IMR-90 (cell line): ENCODE measurements at regions not wholly inside any gene's neighbourhood (a gene's known extent, or its start where the extent isn't known, plus 50 kb on each side); places are given as distances from the start of the nearest gene placed in this dataset.

Source experiments
- ATAC-seq: fragments of 200-7000 bp; cut with Tn5 transposase; 2 replicates; pipeline ENCODE4 v1.9.1; 2020; ENCODE audit warnings: low read depth, mild to moderate bottlenecking, moderate library complexity
- BruUV-seq: library from RNA; stranded (reverse); fragments of 400-500 nt; replicated peaks from 2 replicates; lab custom pipeline; 2021; lab: Mats Ljungman, UMichigan
- CTCF ChIA-PET: fragments of 300-600 bp; formaldehyde crosslinking; extraction: SDS; loops from one replicate; lab custom pipeline; 2021; ENCODE audit warnings: antibody characterized with exemption; lab: Yijun Ruan, JAX
- POLR2A ChIA-PET: fragments of 300-600 bp; sonication (Branson Sonifier 250); formaldehyde crosslinking; loops from one replicate; lab custom pipeline; 2022; ENCODE audit warnings: antibody characterized with exemption; ENCODE audit not compliant: unreplicated experiment; lab: Charles Lee
- DNase-seq: peaks from one replicate; pipeline ENCODE4 v3.0.0; 2013
- H2AFZ ChIP-seq: replicated peaks from 2 replicates; pipeline ENCODE3; 2013; ENCODE audit warnings: low read length, mild to moderate bottlenecking; ENCODE audit not compliant: poor library complexity
- H2AK5ac ChIP-seq: 2 replicates; pipeline ENCODE4 v1.6.1; 2013; ENCODE audit warnings: low read depth, low read length, inconsistent platforms
- H2AK9ac ChIP-seq: replicated peaks from 2 replicates; pipeline ENCODE3; 2013; ENCODE audit warnings: mild to moderate bottlenecking, low read depth, low read length, moderate library complexity; ENCODE audit not compliant: poor library complexity
- H2BK120ac ChIP-seq: 2 replicates; pipeline ENCODE4 v1.6.1; 2013; ENCODE audit warnings: low read depth, low read length, inconsistent platforms
- H2BK15ac ChIP-seq: 3 replicates; pipeline ENCODE4 v1.6.1; 2013; ENCODE audit warnings: low read depth, low read length, inconsistent platforms
- H2BK20ac ChIP-seq: 2 replicates; pipeline ENCODE4 v1.6.1; 2013; ENCODE audit warnings: low read depth, mild to moderate bottlenecking, inconsistent platforms, low read length, moderate library complexity
- H2BK5ac ChIP-seq: 2 replicates; pipeline ENCODE4 v1.6.1; 2013; ENCODE audit warnings: mild to moderate bottlenecking, low read depth, low read length, inconsistent platforms; ENCODE audit not compliant: poor library complexity, severe bottlenecking
- H3K14ac ChIP-seq: replicated peaks from 2 replicates; pipeline ENCODE4 v1.6.1; 2013; ENCODE audit warnings: low read depth, low read length, inconsistent platforms
- H3K18ac ChIP-seq: 2 replicates; pipeline ENCODE4 v1.6.1; 2013; ENCODE audit warnings: low read depth, low read length, control low read depth
- H3K23ac ChIP-seq: 2 replicates; pipeline ENCODE4 v1.6.1; 2013; ENCODE audit warnings: low read depth, low read length, inconsistent platforms
- H3K27ac ChIP-seq: 2 replicates; pipeline ENCODE4 v1.5.1; 2013; ENCODE audit warnings: mild to moderate bottlenecking, control low read depth, low read length; ENCODE audit not compliant: insufficient read depth
- H3K27me3 ChIP-seq: 2 replicates; pipeline ENCODE4 v1.6.1; 2013; ENCODE audit warnings: low read length; ENCODE audit not compliant: control insufficient read depth, insufficient read depth
- H3K36me3 ChIP-seq: 2 replicates; pipeline ENCODE4 v1.6.1; 2013; ENCODE audit warnings: low read length, mixed read lengths; ENCODE audit not compliant: control insufficient read depth, insufficient read depth
- H3K4ac ChIP-seq: 2 replicates; pipeline ENCODE4 v1.6.1; 2013; ENCODE audit warnings: low read depth, low read length, inconsistent platforms
- H3K4me1 ChIP-seq: 2 replicates; pipeline ENCODE4 v1.6.1; 2013; ENCODE audit warnings: low read length, mixed read lengths; ENCODE audit not compliant: control insufficient read depth, insufficient read depth
- H3K4me2 ChIP-seq: 2 replicates; pipeline ENCODE4 v1.6.1; 2013; ENCODE audit warnings: low read depth, mild to moderate bottlenecking, control low read depth, low read length, moderate library complexity
- H3K4me3 ChIP-seq: 2 replicates; pipeline ENCODE4 v1.5.1; 2013; ENCODE audit warnings: low read depth, mild to moderate bottlenecking, control low read depth, low read length, moderate library complexity; ENCODE audit not compliant: insufficient read depth
- H3K56ac ChIP-seq: 2 replicates; pipeline ENCODE4 v1.6.1; 2013; ENCODE audit warnings: low read length, inconsistent platforms; ENCODE audit not compliant: insufficient read depth; ENCODE audit errors: extremely low read depth
- H3K79me1 ChIP-seq, 2 experiments: 2 replicates each; pipeline ENCODE4 v1.6.1; 2013; ENCODE audit warnings: low read length in 2 of 2, inconsistent platforms in 1 of 2, low read depth in 1 of 2
- H3K9ac ChIP-seq: 2 replicates; pipeline ENCODE4 v1.6.1; 2013; ENCODE audit warnings: low read depth, low read length, control low read depth
- H3K9me1 ChIP-seq: 2 replicates; pipeline ENCODE4 v1.6.1; 2013; ENCODE audit warnings: low read length, inconsistent platforms; ENCODE audit not compliant: insufficient read depth
- H3K9me3 ChIP-seq: 2 replicates; pipeline ENCODE4 v1.6.1; 2013; ENCODE audit warnings: low read length; ENCODE audit not compliant: control insufficient read depth, insufficient read depth
- H4K20me1 ChIP-seq: 2 replicates; pipeline ENCODE4 v1.6.1; 2013; ENCODE audit warnings: low read length, inconsistent platforms; ENCODE audit not compliant: insufficient read depth
- H4K5ac ChIP-seq: 2 replicates; pipeline ENCODE4 v1.6.1; 2013; ENCODE audit warnings: mild to moderate bottlenecking, low read depth, low read length, control low read depth
- H4K8ac ChIP-seq, 2 experiments: 2 replicates each; pipeline ENCODE4 v1.6.1; 2013; ENCODE audit warnings: low read depth in 2 of 2, low read length in 2 of 2, control low read depth in 1 of 2, inconsistent platforms in 1 of 2
- H4K91ac ChIP-seq: 2 replicates; pipeline ENCODE4 v1.6.1; 2013; ENCODE audit warnings: low read depth, low read length, inconsistent platforms; ENCODE audit not compliant: insufficient read depth
- CEBPB ChIP-seq: IDR thresholded peaks from 2 replicates; pipeline ENCODE4 v1.6.1; 2012; ENCODE audit warnings: low read depth, low read length, improper control_type of control experiment
- FOS ChIP-seq: fragments of 150-350 bp; IDR thresholded peaks from 2 replicates; pipeline ENCODE4 v1.6.1; 2016; ENCODE audit warnings: low read depth, low read length
- MAFK ChIP-seq: IDR thresholded peaks from 2 replicates; pipeline ENCODE4 v1.6.1; 2012; ENCODE audit warnings: low read depth, low read length, improper control_type of control experiment
- RCOR1 ChIP-seq: IDR thresholded peaks from 2 replicates; pipeline ENCODE4 v1.6.1; 2012; ENCODE audit warnings: mild to moderate bottlenecking, low read length, improper control_type of control experiment; ENCODE audit not compliant: insufficient replicate concordance
- WGBS, 2 experiments: methylation state at CpG; one replicate each; pipeline versions ENCODE4 v1.1.5 to v1.1.7; 2013; ENCODE audit warnings: missing lambda C conversion rate in 2 of 2; ENCODE audit not compliant: insufficient read length in 1 of 2; ENCODE audit errors: extremely low coverage in 2 of 2; 5-methylcytosine and 5-hydroxymethylcytosine counted together
- dilution Hi-C: fragments of 300-500 bp; cut with HindIII; formaldehyde crosslinking; loops from one replicate; pipeline ENCODE4 v1.14.3; 2018; ENCODE audit warnings: low sequenced_read_pairs; ENCODE audit not compliant: unreplicated experiment
- in situ Hi-C: fragments of 300-500 bp; cut with MboI; formaldehyde crosslinking; loops from 3 replicates; pipeline ENCODE4 v1.14.3; 2019; ENCODE audit warnings: low sequenced_read_pairs, inconsistent platforms, mixed read lengths
- intact Hi-C: fragments of 100-400 bp; cut with micrococcal nuclease; formaldehyde crosslinking; loops from 2 replicates; pipeline ENCODE4 v1.10.0; 2022
- TF ChIP-seq, protein P1 (sequence below): fragments of 150-350 bp; IDR thresholded peaks from 2 replicates; pipeline ENCODE4 v1.6.1; 2016; ENCODE audit warnings: low read depth, mild to moderate bottlenecking, low read length, moderate library complexity, borderline replicate concordance
- TF ChIP-seq, protein P2 (sequence below): conservative IDR thresholded peaks from 2 replicates; pipeline ENCODE4 v1.5.1; 2012; ENCODE audit warnings: mild to moderate bottlenecking, low read depth, low read length, improper control_type of control experiment

DNA sequence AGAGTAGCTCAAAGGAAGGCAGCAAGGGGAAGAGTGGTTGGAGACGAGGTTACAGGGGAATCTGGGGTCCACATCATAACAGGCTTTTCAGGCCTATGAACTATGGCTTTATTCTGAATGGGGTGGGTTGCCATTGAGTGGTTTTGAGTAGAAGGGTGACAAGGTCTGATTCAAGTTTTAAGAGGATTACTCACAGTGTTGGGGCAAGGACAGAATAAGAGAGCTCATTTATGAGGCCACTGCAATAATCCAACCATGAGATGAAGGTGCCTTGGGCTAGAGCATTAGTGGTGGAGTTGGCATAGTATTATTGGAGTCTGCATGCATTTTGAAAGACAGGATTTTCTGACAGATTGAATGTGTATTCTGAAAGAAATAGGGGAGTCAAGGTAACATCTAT lies 315.9 kb downstream of the RNF144A start:
- Histone ChIP-seq H3K18ac (no peak overlapping the region), H3K4ac (no peak overlapping the region), H2AK9ac (no peak overlapping the region), H2AFZ (no peak overlapping the region), H2BK15ac (no peak overlapping the region), H3K9me3 (peaks cover 3% of the 10 kb centered on the region), H2BK20ac (no peak overlapping the region), H3K9me1 (no peaks in the 10 kb centered on the region), H4K8ac (no peak overlapping the region), H4K5ac (no peak overlapping the region), H3K56ac (no peak overlapping the region), H2BK120ac (no peak overlapping the region), H3K27me3 (no peaks in the 10 kb centered on the region), H3K14ac (no peak overlapping the region), H2AK5ac (no peak overlapping the region), H3K23ac (no peak overlapping the region), H4K91ac (no peak overlapping the region), H2BK5ac (no peak overlapping the region), H3K36me3 (no peaks in the 10 kb centered on the region), H4K20me1 (no peaks in the 10 kb centered on the region), H3K79me1 (no peaks in the 10 kb centered on the region), H3K4me2 (no peak overlapping the region), H3K9ac (no peak overlapping the region), H3K4me1 (no peaks in the 10 kb centered on the region), H3K27ac (no peak overlapping the region), H3K4me3 (no peak overlapping the region)
- ChIA-PET POLR2A (no interaction called here), CTCF (no interaction called here)
- no peak for DNase-seq
- intact Hi-C loops, result no loop called here
- ATAC-seq, result no peak
- WGBS, 2 experiments, result 0% methylated on average over 1 of the region's 1 CpG; no CpG with 5 or more reads in 1 of the 2 experiments
- TF ChIP-seq, protein P1, sequence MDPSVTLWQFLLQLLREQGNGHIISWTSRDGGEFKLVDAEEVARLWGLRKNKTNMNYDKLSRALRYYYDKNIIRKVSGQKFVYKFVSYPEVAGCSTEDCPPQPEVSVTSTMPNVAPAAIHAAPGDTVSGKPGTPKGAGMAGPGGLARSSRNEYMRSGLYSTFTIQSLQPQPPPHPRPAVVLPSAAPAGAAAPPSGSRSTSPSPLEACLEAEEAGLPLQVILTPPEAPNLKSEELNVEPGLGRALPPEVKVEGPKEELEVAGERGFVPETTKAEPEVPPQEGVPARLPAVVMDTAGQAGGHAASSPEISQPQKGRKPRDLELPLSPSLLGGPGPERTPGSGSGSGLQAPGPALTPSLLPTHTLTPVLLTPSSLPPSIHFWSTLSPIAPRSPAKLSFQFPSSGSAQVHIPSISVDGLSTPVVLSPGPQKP, result no peak
- TF ChIP-seq FOS, result no peak
- TF ChIP-seq MAFK, result no peak
- no peak for TF ChIP-seq CEBPB
- TF ChIP-seq, protein P2, sequence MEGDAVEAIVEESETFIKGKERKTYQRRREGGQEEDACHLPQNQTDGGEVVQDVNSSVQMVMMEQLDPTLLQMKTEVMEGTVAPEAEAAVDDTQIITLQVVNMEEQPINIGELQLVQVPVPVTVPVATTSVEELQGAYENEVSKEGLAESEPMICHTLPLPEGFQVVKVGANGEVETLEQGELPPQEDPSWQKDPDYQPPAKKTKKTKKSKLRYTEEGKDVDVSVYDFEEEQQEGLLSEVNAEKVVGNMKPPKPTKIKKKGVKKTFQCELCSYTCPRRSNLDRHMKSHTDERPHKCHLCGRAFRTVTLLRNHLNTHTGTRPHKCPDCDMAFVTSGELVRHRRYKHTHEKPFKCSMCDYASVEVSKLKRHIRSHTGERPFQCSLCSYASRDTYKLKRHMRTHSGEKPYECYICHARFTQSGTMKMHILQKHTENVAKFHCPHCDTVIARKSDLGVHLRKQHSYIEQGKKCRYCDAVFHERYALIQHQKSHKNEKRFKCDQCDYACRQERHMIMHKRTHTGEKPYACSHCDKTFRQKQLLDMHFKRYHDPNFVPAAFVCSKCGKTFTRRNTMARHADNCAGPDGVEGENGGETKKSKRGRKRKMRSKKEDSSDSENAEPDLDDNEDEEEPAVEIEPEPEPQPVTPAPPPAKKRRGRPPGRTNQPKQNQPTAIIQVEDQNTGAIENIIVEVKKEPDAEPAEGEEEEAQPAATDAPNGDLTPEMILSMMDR, result no peak
- TF ChIP-seq RCOR1, result no peak
- dilution Hi-C loops, result no loop called here
- no TSS peak for BruUV-seq
- in situ Hi-C loops, result no loop called here
